ENCODE measurements at regions not wholly inside any gene's neighbourhood (a gene's known extent, or its start where the extent isn't known, plus 50 kb on each side); places are given as distances from the start of the nearest gene placed in this dataset.

DNA sequence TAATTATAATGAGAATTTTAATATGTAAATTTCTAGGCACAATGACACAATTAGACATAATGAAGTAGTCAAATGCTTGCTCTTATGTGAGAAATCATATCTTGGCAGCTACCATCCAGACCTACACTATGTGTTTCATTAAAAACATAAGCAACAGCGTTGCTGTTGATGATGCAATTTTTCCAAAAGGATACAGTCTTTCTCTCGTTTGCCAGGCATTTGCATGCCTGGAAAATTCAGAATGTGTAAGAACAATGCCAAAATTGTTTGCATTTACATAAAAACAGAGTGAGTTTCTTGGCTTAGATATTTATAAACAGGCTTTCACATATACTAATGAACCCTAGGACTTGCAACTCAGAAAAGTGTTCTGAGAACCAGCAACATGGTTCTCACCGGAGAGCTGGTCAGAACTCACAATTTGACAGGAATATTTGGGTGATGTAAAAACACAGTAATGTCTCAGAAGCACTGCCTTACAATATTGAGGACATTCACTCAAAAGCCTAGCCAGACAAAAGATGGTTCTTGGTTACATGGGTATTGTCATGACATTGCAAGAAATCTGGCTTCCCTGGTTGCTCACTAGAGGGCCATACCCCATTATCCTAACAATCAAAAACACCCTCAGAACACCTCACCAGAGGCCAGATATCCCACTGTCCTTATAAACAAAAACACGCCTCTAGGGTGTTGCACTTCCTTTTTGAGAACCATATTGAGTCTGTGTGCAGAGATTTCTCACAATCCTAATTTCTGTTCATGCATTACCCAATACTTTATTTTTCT is 1029.0 kb upstream of the AGA start:
- TF ChIP-seq, protein P1, sequence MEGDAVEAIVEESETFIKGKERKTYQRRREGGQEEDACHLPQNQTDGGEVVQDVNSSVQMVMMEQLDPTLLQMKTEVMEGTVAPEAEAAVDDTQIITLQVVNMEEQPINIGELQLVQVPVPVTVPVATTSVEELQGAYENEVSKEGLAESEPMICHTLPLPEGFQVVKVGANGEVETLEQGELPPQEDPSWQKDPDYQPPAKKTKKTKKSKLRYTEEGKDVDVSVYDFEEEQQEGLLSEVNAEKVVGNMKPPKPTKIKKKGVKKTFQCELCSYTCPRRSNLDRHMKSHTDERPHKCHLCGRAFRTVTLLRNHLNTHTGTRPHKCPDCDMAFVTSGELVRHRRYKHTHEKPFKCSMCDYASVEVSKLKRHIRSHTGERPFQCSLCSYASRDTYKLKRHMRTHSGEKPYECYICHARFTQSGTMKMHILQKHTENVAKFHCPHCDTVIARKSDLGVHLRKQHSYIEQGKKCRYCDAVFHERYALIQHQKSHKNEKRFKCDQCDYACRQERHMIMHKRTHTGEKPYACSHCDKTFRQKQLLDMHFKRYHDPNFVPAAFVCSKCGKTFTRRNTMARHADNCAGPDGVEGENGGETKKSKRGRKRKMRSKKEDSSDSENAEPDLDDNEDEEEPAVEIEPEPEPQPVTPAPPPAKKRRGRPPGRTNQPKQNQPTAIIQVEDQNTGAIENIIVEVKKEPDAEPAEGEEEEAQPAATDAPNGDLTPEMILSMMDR (IDR thresholded peaks at IDR 0.05; ENCODE audit: extremely low read depth, low read depth, low read length), result no peak

DNA sequence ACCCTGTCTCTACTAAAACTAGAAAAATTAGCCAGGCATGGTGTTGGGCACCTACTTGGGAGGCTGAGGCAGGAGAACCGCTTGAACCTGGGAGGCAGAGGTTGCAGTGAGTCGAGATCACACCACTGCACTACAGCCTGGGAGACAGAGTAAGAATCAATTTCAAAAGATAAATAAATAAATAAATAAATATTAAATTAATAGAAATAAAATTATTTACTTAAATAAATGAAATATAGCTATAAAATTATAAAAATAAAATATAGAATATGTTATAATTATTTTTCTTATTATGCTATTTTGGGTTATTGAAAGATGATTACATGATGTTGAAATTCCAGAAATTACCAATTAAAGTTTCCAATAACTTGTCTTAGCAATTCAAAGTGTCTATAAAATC is 1029.8 kb upstream of the AGA start:
- H4K20me1 ChIP-seq (ENCODE audit: insufficient read depth, low read length), result no peaks in the 10 kb centered on the region
- no peak overlapping the region for H3K4me2 ChIP-seq (ENCODE audit: insufficient read depth, low read length)

More for the DNA sequence above, 1029.0 kb upstream of the AGA start:
- no peaks in the 10 kb centered on the region for H3K36me3 ChIP-seq (ENCODE audit: insufficient read depth, low read length)
- no peak overlapping the region for H3K4me3 ChIP-seq (ENCODE audit: insufficient read depth, low read length)
- no peak overlapping the region for H3K27ac ChIP-seq (ENCODE audit: low read depth, low read length)
- peaks cover 2% of the 10 kb centered on the region for H3K9me3 ChIP-seq (ENCODE audit: low read depth, low read length)
- H2AFZ ChIP-seq (ENCODE audit: low read length), result no peak overlapping the region
- no peaks in the 10 kb centered on the region for H3K4me1 ChIP-seq (ENCODE audit: insufficient read depth, low read length)
- H3K4me2 ChIP-seq (ENCODE audit: insufficient read depth, low read length), result no peak overlapping the region
- H3K27me3 ChIP-seq (ENCODE audit: insufficient read depth, low read length), result no peaks in the 10 kb centered on the region
- no peaks in the 10 kb centered on the region for H4K20me1 ChIP-seq (ENCODE audit: insufficient read depth, low read length)
- H3K79me2 ChIP-seq (ENCODE audit: insufficient read depth, low read length), result no peaks in the 10 kb centered on the region
- no peak for DNase-seq (ENCODE audit: insufficient read length, low spot score, missing footprints)

DNA sequence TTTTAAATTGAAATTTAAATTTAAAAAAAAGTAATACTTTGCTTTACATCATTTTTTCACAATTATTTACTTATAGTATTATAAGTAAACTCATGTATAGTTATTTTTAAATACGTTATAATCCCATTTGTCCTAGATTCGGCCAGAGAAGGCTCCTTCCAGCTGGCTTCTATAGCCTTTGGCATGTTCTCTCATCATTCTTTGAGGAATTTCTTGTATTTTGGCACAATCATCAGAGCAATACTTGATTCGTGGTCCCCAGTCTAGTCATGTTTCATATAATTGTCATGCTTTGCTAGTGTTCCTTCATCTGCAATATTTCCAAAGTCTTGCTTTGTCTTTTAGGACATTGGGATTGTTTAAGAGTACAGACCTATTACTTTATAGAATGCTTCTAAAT is 1037.9 kb upstream of the AGA start:
- TF ChIP-seq, protein P1 (IDR thresholded peaks at IDR 0.05; ENCODE audit: extremely low read depth, low read depth, low read length), result no peak
- no peak for DNase-seq (ENCODE audit: insufficient read length, low spot score, missing footprints)
- Histone ChIP-seq H3K4me3 (ENCODE audit: insufficient read depth, low read length) (no peak overlapping the region), H3K36me3 (ENCODE audit: insufficient read depth, low read length) (no peaks in the 10 kb centered on the region), H2AFZ (ENCODE audit: low read length) (no peak overlapping the region), H3K4me1 (ENCODE audit: insufficient read depth, low read length) (no peaks in the 10 kb centered on the region), H3K79me2 (ENCODE audit: insufficient read depth, low read length) (no peaks in the 10 kb centered on the region), H3K27me3 (ENCODE audit: insufficient read depth, low read length) (no peaks in the 10 kb centered on the region), H4K20me1 (ENCODE audit: insufficient read depth, low read length) (no peaks in the 10 kb centered on the region), H3K9me3 (ENCODE audit: low read depth, low read length) (peaks cover 2% of the 10 kb centered on the region), H3K27ac (ENCODE audit: low read depth, low read length) (no peak overlapping the region), H3K4me2 (ENCODE audit: insufficient read depth, low read length) (no peak overlapping the region)

More for the DNA sequence above, 1029.8 kb upstream of the AGA start:
- TF ChIP-seq, protein P1 (IDR thresholded peaks at IDR 0.05; ENCODE audit: extremely low read depth, low read depth, low read length), result no peak
- DNase-seq (ENCODE audit: insufficient read length, low spot score, missing footprints), result no peak
- no peaks in the 10 kb centered on the region for H3K4me1 ChIP-seq (ENCODE audit: insufficient read depth, low read length)
- no peaks in the 10 kb centered on the region for H3K27me3 ChIP-seq (ENCODE audit: insufficient read depth, low read length)
- no peaks in the 10 kb centered on the region for H3K36me3 ChIP-seq (ENCODE audit: insufficient read depth, low read length)
- H3K9me3 ChIP-seq (ENCODE audit: low read depth, low read length), result peaks cover 2% of the 10 kb centered on the region
- no peaks in the 10 kb centered on the region for H3K79me2 ChIP-seq (ENCODE audit: insufficient read depth, low read length)
- H3K4me3 ChIP-seq (ENCODE audit: insufficient read depth, low read length), result no peak overlapping the region
- no peak overlapping the region for H2AFZ ChIP-seq (ENCODE audit: low read length)
- no peak overlapping the region for H3K27ac ChIP-seq (ENCODE audit: low read depth, low read length)

DNA sequence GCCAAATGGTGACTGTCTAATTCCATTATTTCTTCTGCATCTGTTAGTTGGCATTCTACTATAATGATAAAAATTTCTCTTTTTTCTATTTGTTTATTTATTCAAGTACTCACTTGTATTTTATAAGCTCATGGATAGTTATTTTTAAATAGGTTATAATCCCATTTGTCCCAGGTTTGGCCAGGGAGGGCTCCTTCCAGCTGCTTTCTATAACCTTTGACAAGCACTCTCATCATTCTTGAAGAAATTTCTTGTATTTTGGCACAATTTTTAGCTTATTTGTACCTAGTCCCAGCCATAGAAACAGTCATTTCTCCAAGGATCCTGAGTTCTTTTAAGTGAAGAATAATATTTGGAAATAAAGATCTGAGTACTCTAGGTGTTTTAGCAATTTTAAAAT is 1038.6 kb upstream of the AGA start:
- no peak overlapping the region for H3K27ac ChIP-seq (ENCODE audit: low read depth, low read length)
- H3K9me3 ChIP-seq (ENCODE audit: low read depth, low read length), result no peaks in the 10 kb centered on the region
- DNase-seq (ENCODE audit: insufficient read length, low spot score, missing footprints), result no peak
- TF ChIP-seq, protein P1 (IDR thresholded peaks at IDR 0.05; ENCODE audit: extremely low read depth, low read depth, low read length), result no peak
- no peaks in the 10 kb centered on the region for H3K36me3 ChIP-seq (ENCODE audit: insufficient read depth, low read length)
- no peaks in the 10 kb centered on the region for H3K79me2 ChIP-seq (ENCODE audit: insufficient read depth, low read length)
- no peaks in the 10 kb centered on the region for H3K4me1 ChIP-seq (ENCODE audit: insufficient read depth, low read length)
- H2AFZ ChIP-seq (ENCODE audit: low read length), result no peak overlapping the region
- H4K20me1 ChIP-seq (ENCODE audit: insufficient read depth, low read length), result no peaks in the 10 kb centered on the region
- H3K27me3 ChIP-seq (ENCODE audit: insufficient read depth, low read length), result no peaks in the 10 kb centered on the region
- H3K4me2 ChIP-seq (ENCODE audit: insufficient read depth, low read length), result no peak overlapping the region
- H3K4me3 ChIP-seq (ENCODE audit: insufficient read depth, low read length), result no peak overlapping the region
